NCI-H2029 treated with DMSO at 0.1 percent for 48 hours (cell line): ENCODE measurements at regions not wholly inside any gene's neighbourhood (a gene's known extent, or its start where the extent isn't known, plus 50 kb on each side); places are given as distances from the start of the nearest gene placed in this dataset.

Experiments
- DNase-seq: peaks from one replicate; lab custom pipeline; 2025; lab: John Stamatoyannopoulos, UW

- DNase-seq = no peak
Measured at GRCh38 chr21:26653430-26653829, 80.3 kb upstream of the CYYR1 start.

DNA sequence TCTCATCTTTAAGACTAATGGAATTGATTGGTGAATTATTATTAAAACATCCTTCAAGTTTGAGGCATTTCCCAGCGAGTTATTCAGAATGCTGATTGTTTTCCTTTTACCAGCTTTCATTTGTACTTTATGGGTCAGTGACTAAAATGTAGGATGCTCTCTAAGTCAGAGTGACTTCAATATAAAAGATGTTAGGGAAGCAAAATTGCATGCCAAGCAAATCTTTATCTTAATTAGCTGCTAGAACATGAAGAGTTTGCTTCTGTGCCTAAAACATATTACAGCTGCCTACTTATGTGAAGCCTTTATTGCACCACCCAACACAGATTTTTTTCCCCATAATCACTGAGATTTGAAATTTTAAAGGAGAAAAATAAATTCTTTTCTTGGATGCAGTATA, 79.8 kb upstream of the CYYR1 start:
- DNase-seq = no peak

- DNase-seq = no peak
Measured at GRCh38 chr21:26641062-26641461, 68.0 kb upstream of the CYYR1 start.

DNA sequence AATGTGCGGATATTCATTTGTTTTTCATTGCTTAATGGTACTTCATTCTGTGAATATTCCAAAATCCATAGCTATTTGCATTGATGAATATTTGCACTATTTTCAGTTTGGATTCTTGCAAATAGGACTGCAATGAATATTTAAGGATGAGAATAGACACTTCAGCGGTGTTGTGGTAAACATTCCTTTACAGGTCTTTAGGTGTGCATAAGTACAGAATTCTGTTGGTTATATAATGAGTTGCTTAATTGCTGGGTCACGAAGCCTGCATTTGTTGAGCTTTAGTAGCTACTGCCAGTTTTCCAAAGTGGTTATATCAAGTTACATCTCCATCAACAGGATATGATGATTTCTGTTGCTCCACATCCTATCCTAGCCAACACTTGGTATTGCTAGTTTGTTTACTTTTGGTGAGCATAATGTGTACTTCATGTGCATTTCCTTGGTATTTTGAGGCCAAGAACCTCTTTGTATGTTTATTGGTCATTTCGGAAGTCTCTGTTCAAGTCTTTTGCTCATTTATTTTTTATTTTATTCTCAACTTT, 64.2 kb upstream of the CYYR1 start:
- DNase-seq = no peak

- DNase-seq = no peak
Measured at GRCh38 chr21:26635681-26636080, 62.6 kb upstream of the CYYR1 start.

DNA sequence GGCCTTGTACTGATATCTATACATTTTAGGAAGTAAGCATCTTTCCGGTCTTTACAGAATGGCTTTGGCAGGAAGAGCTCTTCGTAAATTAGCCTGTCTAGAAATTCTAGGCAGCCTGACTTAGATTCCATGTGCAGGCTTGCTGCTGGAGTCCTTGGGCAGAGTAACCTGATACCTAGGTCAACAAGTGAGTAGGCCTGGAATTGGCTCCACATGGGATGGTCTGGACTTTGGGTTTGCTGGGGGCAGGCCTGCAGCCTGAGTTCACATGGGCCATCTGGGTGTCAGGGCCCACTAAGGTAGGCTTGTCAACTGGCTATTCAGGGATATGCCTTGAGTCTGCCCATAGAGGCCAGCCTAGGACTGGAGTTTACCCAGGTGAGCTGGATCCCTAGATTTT, 59.6 kb upstream of the CYYR1 start:
- DNase-seq = no peak

GRCh38 chr21:26626187-26626586, 53.1 kb upstream of the CYYR1 start:
- DNase-seq = no peak

DNA sequence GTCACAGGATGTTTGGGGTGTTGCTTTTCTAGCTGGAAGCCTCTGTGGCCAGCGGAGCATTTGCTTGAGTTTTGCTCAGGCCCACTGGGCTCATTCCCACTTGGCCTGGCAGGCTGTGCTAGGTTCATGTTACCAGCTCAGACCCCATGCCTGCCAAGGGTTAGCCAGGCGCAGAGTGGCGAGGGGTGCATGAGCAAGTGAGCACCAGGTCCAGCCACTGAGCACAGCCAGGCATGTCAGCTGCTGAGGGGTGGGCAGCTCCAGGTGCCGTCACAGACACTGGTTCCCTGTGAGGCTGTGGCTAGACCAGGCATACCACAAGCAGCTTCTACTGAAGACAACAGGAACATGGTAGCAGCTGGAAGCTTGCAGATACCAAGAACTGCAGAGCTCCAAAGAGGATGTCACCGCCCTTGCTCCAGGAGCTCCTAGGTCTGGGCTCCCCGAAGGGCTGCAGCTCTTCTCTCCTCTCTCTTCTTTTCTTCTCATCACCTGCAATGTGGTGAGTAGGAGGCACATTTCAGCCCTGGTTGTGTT, 52.0 kb upstream of the CYYR1 start:
- no peak for DNase-seq
